Keratinocyte (primary cell): ENCODE measurements at regions not wholly inside any gene's neighbourhood (a gene's known extent, or its start where the extent isn't known, plus 50 kb on each side); places are given as distances from the start of the nearest gene placed in this dataset.

Source experiments
- EZH2 ChIP-seq: IDR thresholded peaks from one replicate; pipeline ENCODE4 v1.6.1; 2012; ENCODE audit warnings: inconsistent platforms, mild to moderate bottlenecking, low read length, moderate library complexity
- TF ChIP-seq, protein P1 (sequence below), 3 experiments: IDR thresholded peaks in 1 of 3; conservative IDR thresholded peaks in 1 of 3; optimal IDR thresholded peaks in 1 of 3; 2 replicates in 2 of 3; 3 replicates in 1 of 3; pipeline versions ENCODE3 to v1.5.1; 2011; ENCODE audit warnings: low read length in 3 of 3, mild to moderate bottlenecking in 3 of 3, moderate library complexity in 2 of 3, control low read depth in 1 of 3, inconsistent platforms in 1 of 3; ENCODE audit not compliant: insufficient read depth in 2 of 3; ENCODE audit errors: extremely low read depth in 1 of 3

GRCh38 chr9:2377117-2377516, 244.5 kb upstream of the VLDLR start:
- TF ChIP-seq, protein P1, sequence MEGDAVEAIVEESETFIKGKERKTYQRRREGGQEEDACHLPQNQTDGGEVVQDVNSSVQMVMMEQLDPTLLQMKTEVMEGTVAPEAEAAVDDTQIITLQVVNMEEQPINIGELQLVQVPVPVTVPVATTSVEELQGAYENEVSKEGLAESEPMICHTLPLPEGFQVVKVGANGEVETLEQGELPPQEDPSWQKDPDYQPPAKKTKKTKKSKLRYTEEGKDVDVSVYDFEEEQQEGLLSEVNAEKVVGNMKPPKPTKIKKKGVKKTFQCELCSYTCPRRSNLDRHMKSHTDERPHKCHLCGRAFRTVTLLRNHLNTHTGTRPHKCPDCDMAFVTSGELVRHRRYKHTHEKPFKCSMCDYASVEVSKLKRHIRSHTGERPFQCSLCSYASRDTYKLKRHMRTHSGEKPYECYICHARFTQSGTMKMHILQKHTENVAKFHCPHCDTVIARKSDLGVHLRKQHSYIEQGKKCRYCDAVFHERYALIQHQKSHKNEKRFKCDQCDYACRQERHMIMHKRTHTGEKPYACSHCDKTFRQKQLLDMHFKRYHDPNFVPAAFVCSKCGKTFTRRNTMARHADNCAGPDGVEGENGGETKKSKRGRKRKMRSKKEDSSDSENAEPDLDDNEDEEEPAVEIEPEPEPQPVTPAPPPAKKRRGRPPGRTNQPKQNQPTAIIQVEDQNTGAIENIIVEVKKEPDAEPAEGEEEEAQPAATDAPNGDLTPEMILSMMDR (optimal IDR thresholded peaks at IDR 0.05 in 1 of 3, IDR thresholded peaks at IDR 0.05 in 1 of 3, conservative IDR thresholded peaks at IDR 0.05 in 1 of 3; ENCODE audit: extremely low read depth in 1 of 3, insufficient read depth in 2 of 3, low read length in 3 of 3), result no peak
- TF ChIP-seq EZH2, result no peak
